ENCODE measurements at regions not wholly inside any gene's neighbourhood (a gene's known extent, or its start where the extent isn't known, plus 50 kb on each side); places are given as distances from the start of the nearest gene placed in this dataset.

DNA sequence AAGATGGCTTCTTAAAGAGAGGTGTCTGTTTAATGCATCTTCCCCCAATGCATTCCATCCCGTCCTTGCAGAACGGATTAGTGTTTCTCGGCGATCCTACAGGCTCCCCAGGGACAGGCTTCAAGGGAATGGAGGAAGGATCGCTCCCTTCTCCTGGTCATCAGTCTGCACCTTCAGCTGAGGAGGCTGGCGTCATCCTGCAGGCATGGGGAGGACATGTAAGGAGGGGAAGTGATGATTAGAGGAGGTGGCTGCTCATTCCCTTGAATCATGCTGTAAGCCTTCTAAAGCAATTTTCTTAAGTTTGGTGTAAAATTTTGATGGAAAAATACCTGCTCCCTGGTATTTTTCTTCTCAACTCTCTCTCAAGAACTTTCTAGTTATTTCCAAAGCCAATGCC is 603.6 kb downstream of the NPHP4 start:
- TF ChIP-seq, protein P1, sequence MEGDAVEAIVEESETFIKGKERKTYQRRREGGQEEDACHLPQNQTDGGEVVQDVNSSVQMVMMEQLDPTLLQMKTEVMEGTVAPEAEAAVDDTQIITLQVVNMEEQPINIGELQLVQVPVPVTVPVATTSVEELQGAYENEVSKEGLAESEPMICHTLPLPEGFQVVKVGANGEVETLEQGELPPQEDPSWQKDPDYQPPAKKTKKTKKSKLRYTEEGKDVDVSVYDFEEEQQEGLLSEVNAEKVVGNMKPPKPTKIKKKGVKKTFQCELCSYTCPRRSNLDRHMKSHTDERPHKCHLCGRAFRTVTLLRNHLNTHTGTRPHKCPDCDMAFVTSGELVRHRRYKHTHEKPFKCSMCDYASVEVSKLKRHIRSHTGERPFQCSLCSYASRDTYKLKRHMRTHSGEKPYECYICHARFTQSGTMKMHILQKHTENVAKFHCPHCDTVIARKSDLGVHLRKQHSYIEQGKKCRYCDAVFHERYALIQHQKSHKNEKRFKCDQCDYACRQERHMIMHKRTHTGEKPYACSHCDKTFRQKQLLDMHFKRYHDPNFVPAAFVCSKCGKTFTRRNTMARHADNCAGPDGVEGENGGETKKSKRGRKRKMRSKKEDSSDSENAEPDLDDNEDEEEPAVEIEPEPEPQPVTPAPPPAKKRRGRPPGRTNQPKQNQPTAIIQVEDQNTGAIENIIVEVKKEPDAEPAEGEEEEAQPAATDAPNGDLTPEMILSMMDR (conservative IDR thresholded peaks at IDR 0.05; ENCODE audit: low read depth, low read length) = no peak
- TF ChIP-seq EZH2phosphoT487 (IDR thresholded peaks at IDR 0.05; ENCODE audit: borderline replicate concordance, low read length) (no peak), EZH2 (IDR thresholded peaks at IDR 0.05; ENCODE audit: low read length, unreplicated experiment) (no peak)
